GM18867 (cell line): ENCODE measurements at regions not wholly inside any gene's neighbourhood (a gene's known extent, or its start where the extent isn't known, plus 50 kb on each side); places are given as distances from the start of the nearest gene placed in this dataset.
A peak's percentile ranks its signal among the peaks of the same experiment; 100 is the strongest.
"Not testable (repeated sequence)": the region's sequence is repeated elsewhere in the genome, so short reads cannot be mapped to it uniquely, and the experiment has no call there.

ENCODE experiments used
- ATAC-seq: cut with Tn5 transposase; IDR thresholded peaks from one replicate; pipeline ENCODE4 v1.9.1; 2021; ENCODE audit warnings: mild to moderate bottlenecking, moderate library complexity; ENCODE audit not compliant: unreplicated experiment

- not testable (repeated sequence) for ATAC-seq
Measured at GRCh38 chr9:38944881-38945449, 225.0 kb upstream of the FAM240B start.

GRCh38 chr9:38940501-38940900 lies 220.6 kb upstream of the FAM240B start:
- ATAC-seq, result not testable (repeated sequence)

- not testable (repeated sequence) for ATAC-seq
Measured at GRCh38 chr9:38938637-38939036, 218.7 kb upstream of the FAM240B start.

GRCh38 chr9:38927970-38928369 lies 208.0 kb upstream of the FAM240B start:
- ATAC-seq, result not testable (repeated sequence)

GRCh38 chr9:38926565-38926964 lies 206.6 kb upstream of the FAM240B start:
- not testable (repeated sequence) for ATAC-seq

GRCh38 chr9:38921253-38921652 lies 201.3 kb upstream of the FAM240B start:
- ATAC-seq, result not testable (repeated sequence)

- not testable (repeated sequence) for ATAC-seq
Measured at GRCh38 chr9:38910629-38911028, 190.7 kb upstream of the FAM240B start.

GRCh38 chr9:38904719-38905118 lies 184.8 kb upstream of the FAM240B start:
- ATAC-seq, result not testable (repeated sequence)

- ATAC-seq, result not testable (repeated sequence)
Measured at GRCh38 chr9:38901534-38902177, 181.7 kb upstream of the FAM240B start.

GRCh38 chr9:38896404-38896803 lies 176.5 kb upstream of the FAM240B start:
- not testable (repeated sequence) for ATAC-seq

GRCh38 chr9:38895227-38895626 lies 175.3 kb upstream of the FAM240B start:
- peak; percentile 75 for ATAC-seq

GRCh38 chr9:38892539-38893232 lies 172.8 kb upstream of the FAM240B start:
- ATAC-seq, result not testable (repeated sequence)

- peak; percentile 64 for ATAC-seq
Measured at GRCh38 chr9:38886076-38886475, 166.1 kb upstream of the FAM240B start.

GRCh38 chr9:38875616-38876015 lies 155.7 kb upstream of the FAM240B start:
- not testable (repeated sequence) for ATAC-seq

GRCh38 chr9:38871282-38871940 lies 151.5 kb upstream of the FAM240B start:
- ATAC-seq, result not testable (repeated sequence)

GRCh38 chr9:38859827-38860226 lies 139.9 kb upstream of the FAM240B start:
- ATAC-seq, result not testable (repeated sequence)

- not testable (repeated sequence) for ATAC-seq
Measured at GRCh38 chr9:38848966-38849365, 129.0 kb upstream of the FAM240B start.

GRCh38 chr9:38840213-38840612 lies 120.3 kb upstream of the FAM240B start:
- ATAC-seq, result not testable (repeated sequence)

GRCh38 chr9:38833706-38834105 lies 113.8 kb upstream of the FAM240B start:
- ATAC-seq, result not testable (repeated sequence)

- not testable (repeated sequence) for ATAC-seq
Measured at GRCh38 chr9:38813855-38814254, 93.9 kb upstream of the FAM240B start.

GRCh38 chr9:38807919-38808459 lies 88.1 kb upstream of the FAM240B start:
- ATAC-seq, result not testable (repeated sequence)
